ENCODE measurements at regions not wholly inside any gene's neighbourhood (a gene's known extent, or its start where the extent isn't known, plus 50 kb on each side); places are given as distances from the start of the nearest gene placed in this dataset.

GRCh38 chr2:220932041-220932440 lies 640.1 kb downstream of the EPHA4 start:
- H3K79me1 ChIP-seq (ENCODE audit: low read length): no peaks in the 10 kb centered on the region
- H3K36me3 ChIP-seq (ENCODE audit: control insufficient read depth, insufficient read depth, low read length): no peaks in the 10 kb centered on the region
- no peak overlapping the region for H3K56ac ChIP-seq (ENCODE audit: low read length)
- H3K9ac ChIP-seq (ENCODE audit: low read length): no peak overlapping the region
- H3K4me2 ChIP-seq (ENCODE audit: low read length): no peak overlapping the region
- H3K27ac ChIP-seq (ENCODE audit: low read depth, low read length): no peak overlapping the region
- H3K4me3 ChIP-seq (ENCODE audit: low read length): no peak overlapping the region
- no peak overlapping the region for H3K23ac ChIP-seq (ENCODE audit: low read length)
- WGBS (ENCODE audit: extremely low coverage, insufficient coverage, low lambda C conversion rate): no CpG with 5 or more reads among the region's 3 CpGs
- H2BK15ac ChIP-seq (replicated peaks; ENCODE audit: low read depth): no peak overlapping the region
- no peaks in the 10 kb centered on the region for H3K27me3 ChIP-seq (ENCODE audit: insufficient read depth, low read length, poor library complexity)
- no peak overlapping the region for H4K8ac ChIP-seq (ENCODE audit: low read depth, low read length)
- H4K5ac ChIP-seq (ENCODE audit: low read length): no peak overlapping the region
- no peak overlapping the region for H2BK5ac ChIP-seq (ENCODE audit: low read length)
- no peak overlapping the region for H2BK120ac ChIP-seq (ENCODE audit: low read depth, low read length)
- H3K4ac ChIP-seq (ENCODE audit: low read depth, low read length): no peak overlapping the region
- no peaks in the 10 kb centered on the region for H3K4me1 ChIP-seq (ENCODE audit: control insufficient read depth, low read depth, low read length)
- no peak for DNase-seq
- no peaks in the 10 kb centered on the region for H3K79me2 ChIP-seq (ENCODE audit: control insufficient read depth, insufficient read depth, low read length)
- H2AK5ac ChIP-seq (ENCODE audit: low read length): no peak overlapping the region
- H3K18ac ChIP-seq (ENCODE audit: low read length): no peak overlapping the region

- H2BK15ac ChIP-seq (replicated peaks; ENCODE audit: low read depth): no peak overlapping the region
These were observed 636.2 kb downstream of the EPHA4 start for GRCh38 chr2:220935789-220936321.

GRCh38 chr2:220936641-220937197 lies 635.4 kb downstream of the EPHA4 start:
- Histone ChIP-seq H3K4me2 (ENCODE audit: low read length) (no peak overlapping the region), H3K4me3 (ENCODE audit: low read length) (no peak overlapping the region), H3K79me1 (ENCODE audit: low read length) (no peaks in the 10 kb centered on the region), H2BK120ac (ENCODE audit: low read depth, low read length) (no peak overlapping the region), H3K4ac (ENCODE audit: low read depth, low read length) (no peak overlapping the region), H4K8ac (ENCODE audit: low read depth, low read length) (no peak overlapping the region), H3K56ac (ENCODE audit: low read length) (no peak overlapping the region), H2BK15ac (replicated peaks; ENCODE audit: low read depth) (no peak overlapping the region), H3K4me1 (ENCODE audit: control insufficient read depth, low read depth, low read length) (no peaks in the 10 kb centered on the region), H3K18ac (ENCODE audit: low read length) (no peak overlapping the region), H3K9ac (ENCODE audit: low read length) (no peak overlapping the region), H3K79me2 (ENCODE audit: control insufficient read depth, insufficient read depth, low read length) (no peaks in the 10 kb centered on the region), H3K23ac (ENCODE audit: low read length) (no peak overlapping the region), H3K36me3 (ENCODE audit: control insufficient read depth, insufficient read depth, low read length) (no peaks in the 10 kb centered on the region), H3K27me3 (ENCODE audit: insufficient read depth, low read length, poor library complexity) (no peaks in the 10 kb centered on the region), H4K5ac (ENCODE audit: low read length) (no peak overlapping the region), H2AK5ac (ENCODE audit: low read length) (no peak overlapping the region), H3K27ac (ENCODE audit: low read depth, low read length) (no peak overlapping the region), H2BK5ac (ENCODE audit: low read length) (no peak overlapping the region)
- DNase-seq: no peak
- no CpG with 5 or more reads among the region's 4 CpGs for WGBS (ENCODE audit: extremely low coverage, insufficient coverage, low lambda C conversion rate)

More at GRCh38 chr2:220935789-220936321, 636.2 kb downstream of the EPHA4 start:
- Histone ChIP-seq H2BK5ac (ENCODE audit: low read length) (no peak overlapping the region), H3K4ac (ENCODE audit: low read depth, low read length) (no peak overlapping the region), H3K4me1 (ENCODE audit: control insufficient read depth, low read depth, low read length) (no peaks in the 10 kb centered on the region), H3K18ac (ENCODE audit: low read length) (no peak overlapping the region), H3K9ac (ENCODE audit: low read length) (no peak overlapping the region), H4K8ac (ENCODE audit: low read depth, low read length) (no peak overlapping the region), H3K79me1 (ENCODE audit: low read length) (no peaks in the 10 kb centered on the region), H3K4me3 (ENCODE audit: low read length) (no peak overlapping the region), H3K56ac (ENCODE audit: low read length) (no peak overlapping the region), H3K27me3 (ENCODE audit: insufficient read depth, low read length, poor library complexity) (no peaks in the 10 kb centered on the region), H4K5ac (ENCODE audit: low read length) (no peak overlapping the region), H2BK120ac (ENCODE audit: low read depth, low read length) (no peak overlapping the region), H3K4me2 (ENCODE audit: low read length) (no peak overlapping the region), H3K36me3 (ENCODE audit: control insufficient read depth, insufficient read depth, low read length) (no peaks in the 10 kb centered on the region), H3K27ac (ENCODE audit: low read depth, low read length) (no peak overlapping the region), H2AK5ac (ENCODE audit: low read length) (no peak overlapping the region), H3K23ac (ENCODE audit: low read length) (no peak overlapping the region), H3K79me2 (ENCODE audit: control insufficient read depth, insufficient read depth, low read length) (no peaks in the 10 kb centered on the region)
- no peak for DNase-seq
- no CpG with 5 or more reads among the region's 8 CpGs for WGBS (ENCODE audit: extremely low coverage, insufficient coverage, low lambda C conversion rate)

- H3K27ac ChIP-seq (ENCODE audit: low read depth, low read length): no peak overlapping the region
- H3K56ac ChIP-seq (ENCODE audit: low read length): no peak overlapping the region
- H2BK120ac ChIP-seq (ENCODE audit: low read depth, low read length): no peak overlapping the region
- no peak overlapping the region for H3K18ac ChIP-seq (ENCODE audit: low read length)
- no peak overlapping the region for H2AK5ac ChIP-seq (ENCODE audit: low read length)
- H3K79me1 ChIP-seq (ENCODE audit: low read length): no peaks in the 10 kb centered on the region
- no peaks in the 10 kb centered on the region for H3K27me3 ChIP-seq (ENCODE audit: insufficient read depth, low read length, poor library complexity)
- H3K23ac ChIP-seq (ENCODE audit: low read length): no peak overlapping the region
- WGBS (ENCODE audit: extremely low coverage, insufficient coverage, low lambda C conversion rate): no CpG with 5 or more reads among the region's 1 CpG
- H4K8ac ChIP-seq (ENCODE audit: low read depth, low read length): no peak overlapping the region
- no peak overlapping the region for H3K4me2 ChIP-seq (ENCODE audit: low read length)
- H3K4me1 ChIP-seq (ENCODE audit: control insufficient read depth, low read depth, low read length): no peaks in the 10 kb centered on the region
- no peak overlapping the region for H4K5ac ChIP-seq (ENCODE audit: low read length)
- H3K36me3 ChIP-seq (ENCODE audit: control insufficient read depth, insufficient read depth, low read length): no peaks in the 10 kb centered on the region
- H2BK5ac ChIP-seq (ENCODE audit: low read length): no peak overlapping the region
- DNase-seq: no peak
- no peak overlapping the region for H3K9ac ChIP-seq (ENCODE audit: low read length)
- H3K79me2 ChIP-seq (ENCODE audit: control insufficient read depth, insufficient read depth, low read length): no peaks in the 10 kb centered on the region
- H2BK15ac ChIP-seq (replicated peaks; ENCODE audit: low read depth): no peak overlapping the region
- H3K4me3 ChIP-seq (ENCODE audit: low read length): no peak overlapping the region
- no peak overlapping the region for H3K4ac ChIP-seq (ENCODE audit: low read depth, low read length)
These were observed 634.9 kb downstream of the EPHA4 start for GRCh38 chr2:220937245-220937644.

GRCh38 chr2:220940646-220941045 lies 631.5 kb downstream of the EPHA4 start:
- Histone ChIP-seq H3K4me3 (ENCODE audit: low read length) (no peak overlapping the region), H3K4ac (ENCODE audit: low read depth, low read length) (no peak overlapping the region), H3K27ac (ENCODE audit: low read depth, low read length) (no peak overlapping the region), H3K4me1 (ENCODE audit: control insufficient read depth, low read depth, low read length) (no peaks in the 10 kb centered on the region), H3K56ac (ENCODE audit: low read length) (no peak overlapping the region), H3K79me2 (ENCODE audit: control insufficient read depth, insufficient read depth, low read length) (no peaks in the 10 kb centered on the region), H2BK120ac (ENCODE audit: low read depth, low read length) (no peak overlapping the region), H3K36me3 (ENCODE audit: control insufficient read depth, insufficient read depth, low read length) (no peaks in the 10 kb centered on the region), H2BK15ac (replicated peaks; ENCODE audit: low read depth) (no peak overlapping the region), H2BK5ac (ENCODE audit: low read length) (no peak overlapping the region), H3K79me1 (ENCODE audit: low read length) (no peaks in the 10 kb centered on the region), H3K23ac (ENCODE audit: low read length) (no peak overlapping the region), H4K5ac (ENCODE audit: low read length) (no peak overlapping the region), H3K27me3 (ENCODE audit: insufficient read depth, low read length, poor library complexity) (no peaks in the 10 kb centered on the region), H2AK5ac (ENCODE audit: low read length) (no peak overlapping the region), H3K4me2 (ENCODE audit: low read length) (no peak overlapping the region), H3K9ac (ENCODE audit: low read length) (no peak overlapping the region), H3K18ac (ENCODE audit: low read length) (no peak overlapping the region), H4K8ac (ENCODE audit: low read depth, low read length) (no peak overlapping the region)
- no peak for DNase-seq
- no CpG with 5 or more reads among the region's 11 CpGs for WGBS (ENCODE audit: extremely low coverage, insufficient coverage, low lambda C conversion rate)

- no peak overlapping the region for H2BK5ac ChIP-seq (ENCODE audit: low read length)
- H3K27ac ChIP-seq (ENCODE audit: low read depth, low read length): no peak overlapping the region
- H3K18ac ChIP-seq (ENCODE audit: low read length): no peak overlapping the region
- H3K56ac ChIP-seq (ENCODE audit: low read length): no peak overlapping the region
- no peaks in the 10 kb centered on the region for H3K36me3 ChIP-seq (ENCODE audit: control insufficient read depth, insufficient read depth, low read length)
- H3K27me3 ChIP-seq (ENCODE audit: insufficient read depth, low read length, poor library complexity): no peaks in the 10 kb centered on the region
- no peak overlapping the region for H3K4me2 ChIP-seq (ENCODE audit: low read length)
- no peak overlapping the region for H3K23ac ChIP-seq (ENCODE audit: low read length)
- no peak overlapping the region for H3K4me3 ChIP-seq (ENCODE audit: low read length)
- H3K4ac ChIP-seq (ENCODE audit: low read depth, low read length): no peak overlapping the region
- no peak overlapping the region for H2BK15ac ChIP-seq (replicated peaks; ENCODE audit: low read depth)
- H4K8ac ChIP-seq (ENCODE audit: low read depth, low read length): no peak overlapping the region
- H4K5ac ChIP-seq (ENCODE audit: low read length): no peak overlapping the region
- no peak overlapping the region for H2AK5ac ChIP-seq (ENCODE audit: low read length)
- H3K4me1 ChIP-seq (ENCODE audit: control insufficient read depth, low read depth, low read length): no peaks in the 10 kb centered on the region
- H2BK120ac ChIP-seq (ENCODE audit: low read depth, low read length): no peak overlapping the region
- no CpG with 5 or more reads among the region's 1 CpG for WGBS (ENCODE audit: extremely low coverage, insufficient coverage, low lambda C conversion rate)
- H3K9ac ChIP-seq (ENCODE audit: low read length): no peak overlapping the region
- no peak for DNase-seq
- H3K79me2 ChIP-seq (ENCODE audit: control insufficient read depth, insufficient read depth, low read length): no peaks in the 10 kb centered on the region
- H3K79me1 ChIP-seq (ENCODE audit: low read length): no peaks in the 10 kb centered on the region
These were observed 630.4 kb downstream of the EPHA4 start for GRCh38 chr2:220941683-220942082.

All from mesendoderm (in vitro differentiated cells).